GM13976 (cell line): ENCODE measurements at regions not wholly inside any gene's neighbourhood (a gene's known extent, or its start where the extent isn't known, plus 50 kb on each side); places are given as distances from the start of the nearest gene placed in this dataset.

ENCODE experiments used
- DNase-seq: peaks from one replicate; pipeline ENCODE4 v3.0.0; 2012; ENCODE audit warnings: low spot score
- CTCF ChIP-seq: IDR thresholded peaks from 2 replicates; pipeline ENCODE4 v1.5.1; 2012; ENCODE audit warnings: borderline replicate concordance, mild to moderate bottlenecking; ENCODE audit not compliant: insufficient read depth; ENCODE audit errors: extremely low read depth, missing control alignments, control extremely low read depth
- in situ Hi-C: fragments of 300-500 bp; cut with MboI; formaldehyde crosslinking; loops from one replicate; pipeline ENCODE4 v1.12.0; 2022; ENCODE audit warnings: low sequenced_read_pairs, mixed read lengths, inconsistent platforms; ENCODE audit not compliant: unreplicated experiment

GRCh38 chr11:26201411-26201810, 130.5 kb upstream of the ANO3 start:
- TF ChIP-seq CTCF: no peak
- no peak for DNase-seq
- in situ Hi-C loops: no loop called here

- in situ Hi-C loops: no loop called here
- no peak for DNase-seq
- no peak for TF ChIP-seq CTCF
Observed at GRCh38 chr11:26202754-26203153, 129.2 kb upstream of the ANO3 start.

GRCh38 chr11:26204101-26204500, 127.8 kb upstream of the ANO3 start:
- in situ Hi-C loops: no loop called here
- no peak for TF ChIP-seq CTCF
- DNase-seq: no peak

- in situ Hi-C loops: no loop called here
- TF ChIP-seq CTCF: no peak
- no peak for DNase-seq
Observed at GRCh38 chr11:26204839-26205238, 127.1 kb upstream of the ANO3 start.

GRCh38 chr11:26219183-26220117, 112.5 kb upstream of the ANO3 start:
- in situ Hi-C loops: loop anchor here (10.0 kb wide), 1 partner anchor 235 kb away; no protein-coding TSS in a partner anchor
- no peak for DNase-seq
- TF ChIP-seq CTCF: no peak

- in situ Hi-C loops: loop anchor here (10.0 kb wide), 1 partner anchor 241 kb away; no protein-coding TSS in a partner anchor
- no peak for DNase-seq
- TF ChIP-seq CTCF: no peak
Observed at GRCh38 chr11:26225646-26226045, 106.3 kb upstream of the ANO3 start.

GRCh38 chr11:26227301-26227746, 104.6 kb upstream of the ANO3 start:
- in situ Hi-C loops: loop anchor here (10.0 kb wide), 1 partner anchor 243 kb away; no protein-coding TSS in a partner anchor
- peak; percentile 45 for TF ChIP-seq CTCF
- DNase-seq: peak; percentile 30
